OCI-LY3 (cell line): ENCODE measurements at regions not wholly inside any gene's neighbourhood (a gene's known extent, or its start where the extent isn't known, plus 50 kb on each side); places are given as distances from the start of the nearest gene placed in this dataset.

Experiments used
- H2AFZ ChIP-seq: fragments of 200-600, 300-600 bp; shearing (Covaris generic); 2 replicates; pipeline ENCODE4 v1.6.0; 2014; ENCODE audit warnings: antibody characterized with exemption, low read depth, low read length
- H3K27ac ChIP-seq: fragments of 200-600, 300-600 bp; sonication (generic); 2 replicates; pipeline ENCODE4 v1.5.1; 2014; ENCODE audit warnings: mild to moderate bottlenecking, low read length, moderate library complexity, mixed read lengths
- H3K27me3 ChIP-seq: fragments of 200-600, 300-600 bp; sonication (generic); 2 replicates; pipeline ENCODE4 v1.6.1; 2014; ENCODE audit warnings: low read depth, low read length, mixed read lengths
- H3K36me3 ChIP-seq: fragments of 200-600, 300-600 bp; sonication (generic); replicated peaks from 2 replicates; pipeline ENCODE3; 2014; ENCODE audit warnings: low read depth, low read length, mixed read lengths
- H3K4me1 ChIP-seq: fragments of 300-600, 200-600 bp; sonication (generic); 2 replicates; pipeline ENCODE4 v1.6.1; 2014; ENCODE audit warnings: low read length, mixed read lengths
- H3K4me2 ChIP-seq: fragments of 200-600, 300-600 bp; sonication (generic); 2 replicates; pipeline ENCODE4 v1.6.1; 2014; ENCODE audit warnings: low read length, mixed read lengths
- H3K4me3 ChIP-seq: fragments of 300-600, 200-600 bp; sonication (generic); 2 replicates; pipeline ENCODE4 v1.5.1; 2014; ENCODE audit warnings: antibody characterized with exemption, mild to moderate bottlenecking, low read length, moderate library complexity
- H3K79me2 ChIP-seq: fragments of 300-600, 200-600 bp; shearing (Covaris generic); 2 replicates; pipeline ENCODE4 v1.6.1; 2014; ENCODE audit warnings: mild to moderate bottlenecking, low read length, mixed read lengths
- H3K9ac ChIP-seq: fragments of 300-600, 200-600 bp; shearing (Covaris generic); 2 replicates; pipeline ENCODE4 v1.6.0; 2014; ENCODE audit warnings: mild to moderate bottlenecking, low read length, moderate library complexity
- H3K9me3 ChIP-seq: fragments of 200-600, 300-600 bp; shearing (Covaris generic); 2 replicates; pipeline ENCODE4 v1.6.1; 2014; ENCODE audit warnings: low read length, mixed read lengths; ENCODE audit not compliant: insufficient read depth
- H4K20me1 ChIP-seq: fragments of 200-600, 300-600 bp; sonication (generic); 2 replicates; pipeline ENCODE4 v1.6.1; 2016; ENCODE audit warnings: low read length, mixed read lengths; ENCODE audit not compliant: insufficient read depth
- EZH2phosphoT487 ChIP-seq: fragments of 200-600 bp; shearing (Covaris generic); IDR thresholded peaks from 2 replicates; pipeline ENCODE4 v1.6.1; 2018; ENCODE audit warnings: antibody characterized with exemption, mixed run types, low read depth
- TF ChIP-seq, protein P1 (sequence below): fragments of 200-600, 300-600 bp; sonication (generic); IDR thresholded peaks from 2 replicates; pipeline ENCODE4 v1.5.1; 2014; ENCODE audit warnings: antibody characterized with exemption, low read length, low read depth

DNA sequence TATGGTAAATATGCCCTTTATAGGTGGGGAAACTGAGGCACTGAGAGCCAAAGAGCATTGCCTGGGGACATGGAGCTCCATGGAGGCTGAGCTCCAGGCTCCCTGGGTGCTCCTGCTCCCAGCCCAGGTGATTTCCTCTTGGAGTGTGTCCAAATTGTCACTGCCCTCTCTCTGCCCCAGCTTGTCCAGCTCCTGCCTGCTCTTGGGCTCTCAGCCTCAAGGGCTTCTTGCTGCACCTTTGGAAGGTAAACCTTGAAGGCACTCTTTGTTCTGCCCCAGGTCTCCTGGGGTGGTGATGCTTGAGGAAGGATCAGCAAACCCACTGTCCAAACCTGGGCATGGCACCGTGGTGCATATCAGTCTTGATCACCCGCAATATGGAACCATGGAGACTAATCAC is 166.1 kb downstream of the RPS24 start:
- Histone ChIP-seq H3K27ac (no peak overlapping the region), H2AFZ (no peak overlapping the region), H3K79me2 (no peaks in the 10 kb centered on the region), H3K9me3 (no peaks in the 10 kb centered on the region), H3K4me1 (peaks cover 15% of the 10 kb centered on the region), H3K36me3 (no peaks in the 10 kb centered on the region), H3K4me2 (no peak overlapping the region), H3K27me3 (no peaks in the 10 kb centered on the region), H3K4me3 (no peak overlapping the region), H4K20me1 (no peaks in the 10 kb centered on the region), H3K9ac (no peak overlapping the region)
- TF ChIP-seq EZH2phosphoT487, result no peak
- TF ChIP-seq, protein P1, sequence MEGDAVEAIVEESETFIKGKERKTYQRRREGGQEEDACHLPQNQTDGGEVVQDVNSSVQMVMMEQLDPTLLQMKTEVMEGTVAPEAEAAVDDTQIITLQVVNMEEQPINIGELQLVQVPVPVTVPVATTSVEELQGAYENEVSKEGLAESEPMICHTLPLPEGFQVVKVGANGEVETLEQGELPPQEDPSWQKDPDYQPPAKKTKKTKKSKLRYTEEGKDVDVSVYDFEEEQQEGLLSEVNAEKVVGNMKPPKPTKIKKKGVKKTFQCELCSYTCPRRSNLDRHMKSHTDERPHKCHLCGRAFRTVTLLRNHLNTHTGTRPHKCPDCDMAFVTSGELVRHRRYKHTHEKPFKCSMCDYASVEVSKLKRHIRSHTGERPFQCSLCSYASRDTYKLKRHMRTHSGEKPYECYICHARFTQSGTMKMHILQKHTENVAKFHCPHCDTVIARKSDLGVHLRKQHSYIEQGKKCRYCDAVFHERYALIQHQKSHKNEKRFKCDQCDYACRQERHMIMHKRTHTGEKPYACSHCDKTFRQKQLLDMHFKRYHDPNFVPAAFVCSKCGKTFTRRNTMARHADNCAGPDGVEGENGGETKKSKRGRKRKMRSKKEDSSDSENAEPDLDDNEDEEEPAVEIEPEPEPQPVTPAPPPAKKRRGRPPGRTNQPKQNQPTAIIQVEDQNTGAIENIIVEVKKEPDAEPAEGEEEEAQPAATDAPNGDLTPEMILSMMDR, result no peak

DNA sequence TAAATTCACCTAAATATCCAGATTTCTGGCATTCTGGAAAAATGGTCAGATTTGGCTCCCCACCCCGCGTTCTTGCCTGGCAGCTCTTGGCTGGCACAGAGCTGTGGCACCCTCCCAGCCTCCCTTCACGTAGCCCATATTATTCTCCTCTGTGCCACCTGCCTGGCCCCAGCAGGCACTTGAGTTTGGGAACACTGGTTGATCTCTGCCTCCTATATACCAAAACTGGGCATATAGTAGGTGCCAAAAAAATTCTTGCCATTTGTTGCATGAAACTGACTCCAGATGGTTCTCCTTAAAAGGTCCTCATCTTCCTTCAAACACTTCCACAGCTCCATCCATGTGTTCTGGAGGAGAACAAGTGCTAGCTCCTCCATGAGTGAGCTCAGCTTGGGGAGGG is 167.0 kb downstream of the RPS24 start:
- H3K9me3 ChIP-seq, result no peaks in the 10 kb centered on the region
- no peaks in the 10 kb centered on the region for H4K20me1 ChIP-seq
- no peak overlapping the region for H2AFZ ChIP-seq
- no peak overlapping the region for H3K9ac ChIP-seq
- H3K4me1 ChIP-seq, result peaks cover 24% of the 10 kb centered on the region
- H3K4me2 ChIP-seq, result no peak overlapping the region
- no peaks in the 10 kb centered on the region for H3K36me3 ChIP-seq
- TF ChIP-seq, protein P1, result no peak
- TF ChIP-seq EZH2phosphoT487, result no peak
- H3K4me3 ChIP-seq, result no peak overlapping the region
- H3K79me2 ChIP-seq, result no peaks in the 10 kb centered on the region
- no peak overlapping the region for H3K27ac ChIP-seq
- H3K27me3 ChIP-seq, result no peaks in the 10 kb centered on the region

DNA sequence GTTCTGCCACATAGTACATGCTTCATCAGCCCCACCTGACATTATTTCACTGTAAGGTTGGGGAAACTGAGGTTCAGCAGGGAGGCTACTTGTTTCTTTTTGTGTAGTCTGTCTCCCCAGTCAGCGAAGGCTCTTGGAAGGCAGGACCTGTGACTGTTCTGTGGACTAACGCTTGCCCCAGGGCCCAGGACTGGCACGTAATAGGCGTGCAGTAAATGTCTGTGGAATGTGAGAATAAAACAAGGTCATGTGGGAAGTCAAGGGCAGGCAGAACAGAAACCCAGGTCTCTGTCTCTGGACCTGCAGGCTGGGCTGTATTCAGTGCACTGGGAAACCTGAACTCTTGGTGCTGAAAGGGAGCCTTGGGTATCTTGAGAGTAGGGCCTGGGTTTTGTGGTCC is 168.7 kb downstream of the RPS24 start:
- peaks cover 32% of the 10 kb centered on the region for H3K4me1 ChIP-seq
- H3K9ac ChIP-seq, result no peak overlapping the region
- H3K36me3 ChIP-seq, result no peaks in the 10 kb centered on the region
- no peaks in the 10 kb centered on the region for H3K27me3 ChIP-seq
- H4K20me1 ChIP-seq, result no peaks in the 10 kb centered on the region
- H3K27ac ChIP-seq, result no peak overlapping the region
- H3K79me2 ChIP-seq, result no peaks in the 10 kb centered on the region
- no peaks in the 10 kb centered on the region for H3K9me3 ChIP-seq
- H3K4me3 ChIP-seq, result no peak overlapping the region
- TF ChIP-seq, protein P1, result no peak
- no peak for TF ChIP-seq EZH2phosphoT487
- H2AFZ ChIP-seq, result no peak overlapping the region
- no peak overlapping the region for H3K4me2 ChIP-seq

DNA sequence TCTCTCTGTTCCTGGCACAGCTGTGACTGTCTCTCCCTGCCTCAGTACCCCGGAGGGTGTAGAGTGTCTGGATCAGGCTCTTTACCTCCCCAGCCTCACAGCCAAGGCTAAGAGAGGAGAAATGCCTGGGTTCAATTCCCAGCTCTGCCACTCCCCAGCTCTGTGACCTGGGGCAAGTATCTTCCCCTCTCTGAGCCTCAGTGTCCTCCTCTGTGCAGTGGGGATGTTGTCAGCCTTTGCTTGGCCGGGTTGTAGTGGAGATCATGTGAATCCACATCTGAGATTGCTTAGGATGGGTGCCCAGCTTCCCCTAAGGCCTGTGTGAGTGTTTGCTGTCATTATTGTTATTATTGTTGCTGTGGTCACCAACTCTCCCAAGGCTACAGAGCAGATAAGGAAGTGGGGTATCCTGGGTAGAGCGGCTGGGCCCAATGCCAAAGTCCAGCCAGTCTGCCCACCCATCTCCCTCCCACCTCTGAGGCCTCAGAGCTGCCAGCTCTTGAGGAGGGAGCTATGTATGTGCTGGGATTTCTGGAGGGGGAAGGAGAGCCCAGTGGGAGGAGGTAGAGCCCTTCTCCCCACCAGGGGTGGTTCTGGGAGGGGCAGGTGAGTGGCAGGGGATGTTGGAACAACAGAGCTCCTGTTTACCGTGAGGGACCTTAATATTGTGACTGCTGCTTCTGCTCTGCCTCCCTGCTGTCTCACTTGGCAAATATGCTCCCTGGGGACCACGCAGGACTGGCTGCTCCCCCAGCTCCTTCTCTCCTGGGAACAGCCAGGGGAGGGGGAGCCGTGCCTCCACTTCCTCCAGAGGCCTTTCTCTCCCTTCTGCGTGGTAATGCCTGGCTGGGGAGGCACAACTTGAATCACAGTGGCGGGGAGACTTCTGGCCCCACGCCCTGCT is 170.5 kb downstream of the RPS24 start:
- Histone ChIP-seq H3K4me3 (no peak overlapping the region), H3K9me3 (no peaks in the 10 kb centered on the region), H2AFZ (no peak overlapping the region), H3K36me3 (no peaks in the 10 kb centered on the region), H3K4me2 (no peak overlapping the region), H3K27me3 (no peaks in the 10 kb centered on the region), H3K4me1 (peaks cover 47% of the 10 kb centered on the region), H3K27ac (no peak overlapping the region), H4K20me1 (no peaks in the 10 kb centered on the region), H3K79me2 (no peaks in the 10 kb centered on the region), H3K9ac (no peak overlapping the region)
- TF ChIP-seq, protein P1, result no peak
- TF ChIP-seq EZH2phosphoT487, result no peak
